GM13977 (cell line): ENCODE measurements at regions not wholly inside any gene's neighbourhood (a gene's known extent, or its start where the extent isn't known, plus 50 kb on each side); places are given as distances from the start of the nearest gene placed in this dataset.

Experiments used
- DNase-seq: peaks from one replicate; pipeline ENCODE4 v3.0.0; 2012; ENCODE audit warnings: low spot score
- CTCF ChIP-seq: IDR thresholded peaks from 2 replicates; pipeline ENCODE4 v1.5.1; 2012; ENCODE audit warnings: mild to moderate bottlenecking, control low read depth; ENCODE audit not compliant: insufficient read depth; ENCODE audit errors: extremely low read depth, missing control alignments
- in situ Hi-C: fragments of 300-500 bp; cut with MboI; formaldehyde crosslinking; loops from one replicate; pipeline ENCODE4 v1.12.0; 2022; ENCODE audit warnings: low sequenced_read_pairs, low pct_unique_long_range_greater_than_20kb, mixed read lengths, inconsistent platforms; ENCODE audit not compliant: unreplicated experiment

- DNase-seq = no peak
- in situ Hi-C loops = no loop called here
- TF ChIP-seq CTCF = no peak
Observed at GRCh38 chr10:3897156-3897555, 112.1 kb upstream of the KLF6 start.

- no peak for TF ChIP-seq CTCF
Observed at GRCh38 chr10:3896161-3896560, 111.2 kb upstream of the KLF6 start.

GRCh38 chr10:3895045-3895631 is 110.1 kb upstream of the KLF6 start:
- DNase-seq = no peak
- no peak for TF ChIP-seq CTCF
- in situ Hi-C loops = no loop called here

More at GRCh38 chr10:3896161-3896560, 111.2 kb upstream of the KLF6 start:
- in situ Hi-C loops = no loop called here
- no peak for DNase-seq

- TF ChIP-seq CTCF = no peak
- DNase-seq = no peak
- in situ Hi-C loops = no loop called here
Observed at GRCh38 chr10:3893901-3894563, 109.0 kb upstream of the KLF6 start.

- no peak for DNase-seq
- no peak for TF ChIP-seq CTCF
- in situ Hi-C loops = no loop called here
Observed at GRCh38 chr10:3892440-3893425, 107.7 kb upstream of the KLF6 start.

- no peak for DNase-seq
- in situ Hi-C loops = no loop called here
- TF ChIP-seq CTCF = no peak
Observed at GRCh38 chr10:3891396-3891795, 106.4 kb upstream of the KLF6 start.
